GM19025 (cell line): ENCODE measurements at regions not wholly inside any gene's neighbourhood (a gene's known extent, or its start where the extent isn't known, plus 50 kb on each side); places are given as distances from the start of the nearest gene placed in this dataset.
"Not testable (repeated sequence)": the region's sequence is repeated elsewhere in the genome, so short reads cannot be mapped to it uniquely, and the experiment has no call there.

Source experiments
- ATAC-seq: cut with Tn5 transposase; IDR thresholded peaks from one replicate; pipeline ENCODE4 v1.9.1; 2021; ENCODE audit warnings: mild to moderate bottlenecking, low read depth, moderate library complexity; ENCODE audit not compliant: unreplicated experiment

DNA sequence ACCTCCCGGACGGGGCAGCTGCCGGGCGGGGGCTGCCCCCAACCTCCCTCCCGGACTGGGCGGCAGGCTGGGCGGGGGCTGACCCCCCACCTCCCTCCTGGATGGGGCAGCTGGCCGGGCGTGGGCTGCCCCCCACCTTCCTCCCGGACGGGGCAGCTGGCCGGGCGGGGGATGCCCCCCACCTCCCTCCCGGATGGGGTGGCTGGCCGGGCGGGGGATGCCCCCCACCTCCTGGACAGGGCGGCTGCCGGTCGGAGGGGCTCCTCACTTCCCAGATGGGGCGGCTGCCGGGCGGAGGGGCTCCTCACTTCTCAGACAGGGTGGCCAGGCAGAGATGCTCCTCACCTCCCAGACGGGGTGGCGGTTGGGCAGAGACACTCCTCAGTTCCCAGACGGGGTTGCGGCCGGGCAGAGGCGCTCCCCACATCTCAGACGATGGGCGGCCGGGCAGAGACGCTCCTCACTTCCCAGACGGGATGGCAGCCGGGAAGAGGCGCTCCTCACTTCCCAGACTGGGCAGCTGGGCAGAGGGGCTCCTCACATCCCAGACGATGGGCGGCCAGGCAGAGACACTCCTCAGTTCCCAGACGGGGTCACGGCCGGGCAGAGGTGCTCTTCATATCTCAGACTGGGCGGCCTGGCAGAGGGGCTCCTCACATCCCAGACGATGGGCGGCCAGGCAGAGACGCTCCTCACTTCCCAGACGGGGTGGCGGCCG, 691.1 kb downstream of the BRINP1 start:
- ATAC-seq, result not testable (repeated sequence)

DNA sequence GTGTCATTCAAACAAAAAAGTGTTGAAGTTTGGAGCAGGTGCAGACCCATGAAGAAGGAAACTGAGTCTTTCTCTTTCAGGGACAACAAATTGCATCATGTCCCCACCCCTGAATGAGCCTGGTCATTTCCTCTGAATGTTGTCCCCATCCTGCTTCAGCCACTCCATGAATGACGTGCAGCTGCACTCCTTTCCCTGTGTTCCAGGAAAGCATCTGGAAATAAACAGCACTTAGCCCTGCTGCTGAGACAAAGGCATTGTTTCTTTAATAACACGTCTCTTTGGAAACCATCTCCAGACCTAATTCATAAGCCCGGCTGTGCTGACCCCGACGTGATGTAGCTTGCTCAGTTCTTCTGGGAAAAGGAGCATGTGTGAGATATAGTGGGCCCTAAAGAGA, 682.3 kb downstream of the BRINP1 start:
- no peak for ATAC-seq

DNA sequence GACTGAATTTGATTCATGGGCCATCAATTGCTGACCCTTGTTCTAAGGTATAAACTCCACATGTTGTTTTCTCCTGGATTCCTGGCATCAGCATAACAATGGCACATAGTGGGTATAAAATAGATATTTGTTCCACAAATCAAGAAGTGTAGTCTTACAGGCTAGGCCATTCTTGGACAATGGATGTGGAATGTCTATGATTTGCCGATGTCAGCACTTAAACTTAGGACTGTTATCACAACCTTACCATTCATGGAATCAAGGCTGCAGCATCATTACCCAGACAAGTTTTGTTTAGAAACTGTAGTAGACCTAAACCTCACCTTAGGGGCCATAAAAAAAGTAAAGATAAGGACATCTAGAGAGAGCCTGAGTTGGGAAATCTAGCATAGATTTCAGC, 680.0 kb downstream of the BRINP1 start:
- no peak for ATAC-seq

DNA sequence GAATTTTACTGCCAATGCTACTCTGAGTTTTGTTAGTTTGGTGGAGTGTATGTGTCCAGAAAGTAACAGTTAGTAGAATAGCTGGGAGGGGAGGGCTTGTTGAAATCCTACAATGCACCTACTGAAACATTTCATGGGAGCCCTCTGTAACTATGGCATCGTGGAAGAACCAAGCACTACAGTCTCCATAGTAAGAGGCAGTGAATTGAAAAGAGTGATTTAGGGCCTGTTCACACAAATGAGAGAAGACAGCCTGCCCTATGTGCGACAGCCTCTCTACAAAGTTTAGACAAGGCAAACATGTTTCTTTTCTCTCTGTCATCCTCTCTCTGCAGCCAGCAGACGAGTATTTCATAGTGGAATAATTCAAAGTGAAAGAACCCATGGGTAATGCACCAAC, 676.6 kb downstream of the BRINP1 start:
- no peak for ATAC-seq

DNA sequence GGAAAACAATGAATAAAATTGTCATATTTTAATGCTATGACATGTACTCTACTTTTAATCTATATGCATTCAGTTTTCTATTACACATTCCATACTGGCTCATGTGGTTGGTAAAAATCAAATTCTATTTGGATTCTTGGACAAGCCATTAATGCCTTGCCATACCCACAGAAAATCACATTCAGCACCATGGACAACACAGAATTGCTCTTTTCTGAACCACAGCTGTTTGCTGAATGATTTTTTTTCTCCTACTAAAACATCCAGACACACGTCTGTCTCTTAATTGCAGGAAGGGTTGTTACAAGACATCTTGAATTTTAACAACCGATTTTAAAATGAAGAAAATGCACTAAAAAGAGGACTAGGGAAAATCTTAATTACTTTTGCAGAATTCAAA, 675.6 kb downstream of the BRINP1 start:
- no peak for ATAC-seq

DNA sequence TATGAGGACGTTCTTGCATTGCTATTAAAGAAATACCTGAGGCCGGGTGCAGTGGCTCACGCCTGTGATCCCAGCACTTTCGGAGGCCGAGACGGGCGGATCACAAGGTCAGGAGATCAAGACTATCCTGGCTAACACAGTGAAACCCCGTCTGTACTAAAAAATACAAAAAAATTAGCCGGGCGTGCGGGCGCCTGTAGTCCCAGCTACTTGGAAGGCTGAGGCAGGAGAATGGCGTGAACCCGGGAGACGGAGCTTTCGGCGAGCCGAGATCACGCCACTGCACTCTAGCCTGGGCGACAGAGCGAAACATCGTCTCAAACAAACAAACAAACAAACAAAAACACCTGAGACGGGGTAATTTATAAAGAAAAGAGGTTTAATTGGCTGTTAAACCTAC, 674.0 kb downstream of the BRINP1 start:
- ATAC-seq, result not testable (repeated sequence)

DNA sequence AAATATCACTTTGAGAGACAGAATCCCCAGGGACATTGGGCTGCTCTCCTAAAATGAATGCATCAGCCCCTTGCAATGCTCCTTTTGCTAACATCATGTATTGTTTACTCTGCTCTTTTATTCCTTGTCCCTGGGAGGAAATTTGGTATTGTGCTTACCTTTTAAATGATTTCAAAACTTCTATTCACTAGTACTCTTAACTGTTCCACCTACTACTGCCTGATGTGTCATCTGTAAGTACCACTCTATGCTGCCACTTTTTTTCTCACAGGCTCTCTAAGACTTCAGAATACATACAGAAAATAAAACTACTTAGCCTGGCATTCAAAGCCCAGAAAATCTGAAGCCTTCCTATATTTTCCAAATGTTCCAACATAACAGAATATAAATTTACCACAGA, 667.2 kb downstream of the BRINP1 start:
- ATAC-seq, result no peak

DNA sequence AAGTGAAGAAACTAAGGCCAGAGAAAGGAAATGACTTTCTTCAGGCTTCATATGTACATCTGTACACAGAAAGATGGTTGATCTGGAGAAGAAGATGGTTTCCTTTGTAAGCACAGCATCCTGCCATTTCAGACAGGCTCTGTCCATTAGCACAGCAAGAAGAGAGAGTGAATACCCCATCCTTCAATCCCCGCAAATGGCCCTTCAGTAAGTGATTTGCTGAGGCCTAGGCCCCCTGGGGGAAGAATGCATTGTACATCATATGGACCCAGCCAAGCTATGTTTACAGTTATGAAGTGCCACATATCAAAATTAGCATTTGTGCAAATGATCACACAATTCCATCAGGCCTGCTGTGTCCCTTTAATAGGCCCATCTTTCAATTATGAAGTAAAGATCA, 657.4 kb downstream of the BRINP1 start:
- ATAC-seq, result no peak

DNA sequence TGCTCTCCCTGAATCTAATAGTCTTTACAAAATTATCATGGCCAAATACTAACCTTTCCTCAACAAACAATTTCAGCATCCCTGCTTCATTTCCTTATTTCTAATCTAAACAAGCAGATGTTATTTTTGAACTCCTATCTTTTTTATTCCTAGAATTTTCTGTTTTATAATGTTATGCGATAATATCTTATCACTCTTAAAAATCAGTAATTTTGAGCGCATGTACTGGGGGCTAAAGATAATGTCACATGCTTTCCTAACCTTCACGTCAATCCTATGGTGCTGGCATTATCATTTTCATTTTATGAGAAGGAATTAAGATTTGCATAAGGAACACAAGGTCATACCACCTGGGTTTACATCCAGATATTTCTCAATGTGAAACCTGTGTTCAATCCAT, 648.0 kb downstream of the BRINP1 start:
- ATAC-seq, result no peak

DNA sequence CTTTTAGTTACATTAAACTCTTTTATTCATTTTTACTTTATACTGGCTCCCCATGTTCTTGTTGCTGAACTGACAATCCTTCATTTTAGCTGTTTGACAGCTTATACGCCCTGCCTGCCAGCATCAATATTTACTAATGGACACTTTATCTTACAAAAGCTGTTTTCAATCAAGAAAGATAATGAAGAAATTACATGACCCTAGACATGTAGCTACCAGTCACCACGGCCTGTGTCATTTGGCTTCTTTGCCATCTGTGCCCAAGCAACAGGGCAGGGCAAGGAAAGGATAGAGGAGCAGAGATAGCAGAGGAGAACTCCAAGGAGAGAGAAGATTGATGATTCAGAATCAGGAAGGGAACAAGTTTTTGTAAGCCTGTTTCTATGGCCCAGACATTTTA, 647.3 kb downstream of the BRINP1 start:
- no peak for ATAC-seq

DNA sequence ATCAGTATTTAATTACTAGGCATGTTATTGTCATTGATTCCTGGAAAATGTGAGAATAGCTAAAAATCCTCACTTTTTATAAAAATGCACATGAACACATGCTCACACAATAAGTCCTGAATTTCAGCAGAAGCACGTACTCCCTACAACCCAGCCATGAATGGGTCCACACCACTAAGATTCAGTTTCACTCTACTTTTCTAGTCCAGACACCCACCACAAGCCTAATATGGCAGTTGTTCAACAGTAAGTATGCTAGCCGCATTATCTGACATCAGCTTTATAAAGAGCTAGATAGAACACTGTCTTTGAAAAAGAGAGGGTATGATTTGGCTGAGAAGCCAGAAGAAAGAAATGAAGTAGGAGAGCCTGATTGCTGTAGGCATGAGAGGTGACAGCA, 639.3 kb downstream of the BRINP1 start:
- no peak for ATAC-seq

DNA sequence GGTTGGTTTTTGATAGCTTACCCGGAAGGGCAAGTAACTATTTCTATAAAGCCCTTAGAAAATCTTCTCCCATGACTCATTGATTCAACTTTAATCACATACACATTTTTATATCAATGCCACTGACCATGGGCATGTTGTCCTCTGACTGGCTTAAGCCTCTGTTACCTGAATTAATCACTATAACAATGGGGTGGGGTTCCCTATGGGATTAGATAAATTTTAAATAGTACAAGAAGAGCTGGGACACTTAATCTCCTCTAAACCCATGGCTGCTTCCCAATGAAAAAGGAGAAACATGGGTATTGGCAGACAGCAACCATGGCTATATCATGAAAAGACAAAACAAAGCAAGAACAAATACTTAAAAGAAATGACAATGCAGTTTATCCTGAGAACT, 636.2 kb downstream of the BRINP1 start:
- ATAC-seq, result no peak

DNA sequence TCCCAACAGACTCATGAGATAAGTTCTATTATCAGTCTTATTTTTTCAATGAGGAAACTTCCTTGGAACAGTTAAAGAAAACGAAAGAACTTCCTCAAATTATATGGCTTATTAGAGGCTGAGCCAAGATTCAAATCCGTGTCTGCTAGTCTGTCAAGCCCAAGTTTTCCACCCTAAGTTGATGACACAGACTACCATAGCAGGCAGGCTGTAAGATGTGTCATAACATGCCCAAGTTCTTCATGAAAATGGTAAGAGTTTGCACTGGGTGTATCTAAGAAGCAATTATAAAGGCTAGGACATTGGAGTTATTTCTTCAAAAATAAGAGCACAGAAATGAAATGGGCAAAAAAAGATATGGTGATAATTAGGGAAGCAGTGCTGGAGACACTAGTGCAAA, 634.5 kb downstream of the BRINP1 start:
- ATAC-seq, result no peak

DNA sequence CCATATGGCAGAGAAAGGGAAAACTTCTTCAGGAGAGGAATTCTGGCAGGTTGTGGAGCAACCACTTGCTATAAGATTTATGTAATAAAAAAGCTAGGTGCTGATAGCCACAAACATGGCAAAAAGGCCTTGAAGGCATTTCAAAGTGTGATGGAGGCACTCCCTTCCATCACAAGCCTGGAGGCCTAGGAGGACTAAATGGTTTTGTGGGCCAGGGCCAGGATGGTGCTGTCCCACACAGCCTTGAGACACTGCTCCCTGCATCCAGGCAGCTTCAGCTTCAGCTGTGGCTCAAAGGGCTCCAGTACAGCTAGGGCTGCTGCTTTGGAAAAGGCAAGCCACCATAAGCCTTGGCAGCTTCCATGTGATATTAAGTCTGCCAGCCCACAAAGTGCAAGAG, 632.8 kb downstream of the BRINP1 start:
- no peak for ATAC-seq

DNA sequence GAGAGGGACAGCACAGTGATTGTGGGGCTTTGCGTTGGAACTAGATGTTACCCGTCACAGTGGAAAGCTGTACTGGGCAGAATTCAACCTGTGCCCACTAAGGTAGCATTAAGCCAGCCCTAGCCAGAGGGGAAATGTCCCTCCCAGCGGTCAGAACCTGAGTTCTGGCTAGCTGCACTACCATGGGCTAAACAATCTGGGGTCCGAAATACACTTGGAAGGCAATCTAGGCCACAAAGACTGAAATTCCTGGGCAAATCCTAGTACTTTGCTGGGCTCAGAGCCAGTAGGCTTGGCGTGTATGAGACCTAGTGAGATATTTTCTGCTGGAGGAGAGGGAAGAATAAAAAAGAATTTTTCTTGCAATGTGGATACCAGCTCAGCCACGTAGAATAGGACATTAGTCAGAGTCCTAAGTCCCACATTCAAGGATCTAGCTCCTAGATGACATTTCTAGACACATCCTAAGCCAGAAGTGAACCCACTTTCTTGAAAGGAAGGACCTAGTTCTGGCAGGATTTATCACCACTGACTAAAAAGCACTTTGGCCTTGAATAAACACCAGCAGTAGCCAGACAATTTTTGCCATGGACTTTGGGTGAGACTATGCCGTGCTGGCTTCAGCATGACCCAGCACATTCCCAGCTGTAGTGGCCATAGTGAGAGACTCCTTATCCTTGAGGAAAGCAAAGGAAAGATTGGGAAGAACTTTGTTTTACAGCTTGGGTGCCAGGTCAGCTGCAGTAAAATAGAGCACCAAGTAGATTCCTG, 618.0 kb downstream of the BRINP1 start:
- ATAC-seq, result no peak

DNA sequence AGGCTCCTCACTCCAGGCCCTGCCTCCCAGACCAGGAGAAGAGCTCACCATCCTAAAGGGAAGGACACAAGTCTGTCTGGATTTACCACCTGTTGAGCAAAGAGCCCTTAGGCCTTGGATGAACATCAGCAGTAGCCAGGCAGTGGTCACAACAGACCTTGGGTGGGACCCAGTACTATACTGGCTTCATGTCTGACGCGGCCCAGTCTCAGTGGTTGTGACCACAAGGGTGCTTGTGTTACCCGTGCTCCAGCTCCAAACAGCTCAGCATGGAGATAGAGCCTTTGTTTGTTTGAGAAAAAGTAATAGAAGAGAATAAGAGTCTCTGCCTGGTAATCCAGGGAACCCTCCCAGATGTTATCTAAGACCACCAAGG, 617.4 kb downstream of the BRINP1 start:
- ATAC-seq, result no peak

DNA sequence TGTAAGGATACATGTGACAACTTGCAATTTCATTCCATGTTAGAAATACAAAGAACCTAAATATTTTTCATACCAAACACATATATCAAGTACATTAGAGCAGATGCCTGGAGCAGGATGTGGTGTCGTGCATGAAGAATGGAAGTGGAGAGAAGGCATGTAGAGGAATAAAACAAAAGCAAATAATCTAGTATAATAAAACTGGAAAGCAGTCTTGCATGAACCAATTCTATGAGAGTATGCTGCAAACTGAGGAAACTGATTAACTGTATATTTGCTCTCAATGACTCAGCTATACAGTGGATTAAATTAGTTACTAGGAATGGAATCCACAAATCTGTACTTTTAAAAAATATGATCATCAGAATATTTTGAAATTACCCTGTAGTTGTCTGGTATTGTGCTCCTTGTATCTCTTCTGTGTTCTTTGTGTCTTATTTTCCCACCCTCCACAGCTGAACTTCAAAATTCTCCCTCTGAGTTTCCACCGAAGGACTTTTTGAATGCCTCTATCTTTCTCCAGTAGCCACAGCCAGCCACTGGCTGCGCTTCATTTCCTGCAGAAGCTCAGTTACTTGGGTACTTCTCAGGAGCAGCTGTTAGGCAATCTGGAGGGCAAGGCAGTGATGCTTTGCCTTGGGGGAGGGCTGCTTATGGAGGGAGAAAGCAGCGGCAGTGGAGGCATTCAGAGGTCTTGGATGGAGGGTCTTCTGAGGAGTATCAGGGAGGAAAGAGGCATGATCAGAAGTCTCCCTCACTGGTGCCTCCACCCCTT, 608.0 kb downstream of the BRINP1 start:
- ATAC-seq, result no peak

DNA sequence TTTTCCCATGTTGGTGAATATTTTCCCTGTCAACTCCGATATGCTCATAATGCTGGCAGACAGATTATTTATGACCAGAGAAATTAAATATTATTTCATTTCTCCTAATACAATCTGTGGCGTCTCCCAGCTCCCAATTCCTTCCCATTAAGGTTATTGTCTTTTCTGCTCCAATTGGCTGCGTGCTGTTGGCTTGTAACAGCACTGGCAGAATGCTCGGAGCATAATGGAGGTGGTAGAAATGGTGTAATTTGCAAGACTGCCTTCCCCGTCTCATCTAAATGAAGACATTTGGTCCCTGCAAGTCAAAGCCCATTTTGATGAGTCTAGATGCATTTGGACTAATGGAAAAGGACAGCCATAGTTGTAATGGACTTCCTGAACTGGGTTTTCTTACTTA, 601.7 kb downstream of the BRINP1 start:
- ATAC-seq, result no peak

DNA sequence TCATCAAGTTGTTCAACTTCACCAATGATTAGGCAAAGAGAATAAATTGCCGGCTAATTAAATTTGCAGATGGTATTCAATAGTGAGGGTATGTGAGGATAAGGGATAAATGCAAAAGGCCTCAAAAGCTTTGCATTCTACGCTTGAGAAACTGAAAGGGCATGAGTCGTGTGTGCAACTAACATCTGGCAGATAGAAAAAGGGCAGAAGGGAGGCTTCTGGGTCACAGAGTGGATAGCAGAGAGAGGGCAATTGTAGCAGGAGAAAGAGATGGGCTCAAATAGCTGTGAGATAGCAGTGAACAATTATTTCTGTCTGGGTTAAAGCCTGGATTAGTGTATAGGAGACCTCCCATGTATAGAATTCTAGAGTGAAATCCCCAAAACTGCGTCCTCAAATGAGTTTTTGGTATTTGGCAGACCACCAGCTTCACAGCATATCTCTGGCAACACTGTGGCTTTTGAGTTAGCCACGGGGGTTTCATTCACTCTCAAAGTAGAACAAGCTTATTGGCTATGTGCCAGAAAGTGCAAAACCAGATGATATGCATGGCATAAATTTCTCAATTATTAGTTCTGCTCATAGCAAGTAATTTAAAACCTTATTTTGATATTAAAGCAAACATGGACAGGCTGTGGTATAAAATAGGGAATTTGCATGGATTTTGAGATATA, 586.3 kb downstream of the BRINP1 start:
- no peak for ATAC-seq

DNA sequence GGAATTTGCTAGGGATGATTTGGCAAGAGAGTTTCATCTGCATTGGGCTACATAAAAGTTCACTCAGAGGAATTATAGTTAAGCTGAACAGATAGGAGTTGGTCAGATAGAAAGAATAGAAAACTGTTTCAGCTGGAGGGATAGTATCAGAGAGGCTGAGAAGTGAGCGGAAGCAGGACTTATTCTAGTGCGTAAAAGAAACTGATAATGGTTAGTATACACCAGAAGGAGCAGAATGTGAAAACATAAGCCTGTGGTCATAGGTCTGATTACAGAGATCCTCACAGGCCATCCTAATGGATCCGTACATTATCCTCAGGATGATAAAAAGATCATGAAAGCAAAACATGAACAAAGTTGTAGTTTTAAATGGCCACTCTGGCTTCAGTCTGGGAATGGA, 585.2 kb downstream of the BRINP1 start:
- no peak for ATAC-seq

DNA sequence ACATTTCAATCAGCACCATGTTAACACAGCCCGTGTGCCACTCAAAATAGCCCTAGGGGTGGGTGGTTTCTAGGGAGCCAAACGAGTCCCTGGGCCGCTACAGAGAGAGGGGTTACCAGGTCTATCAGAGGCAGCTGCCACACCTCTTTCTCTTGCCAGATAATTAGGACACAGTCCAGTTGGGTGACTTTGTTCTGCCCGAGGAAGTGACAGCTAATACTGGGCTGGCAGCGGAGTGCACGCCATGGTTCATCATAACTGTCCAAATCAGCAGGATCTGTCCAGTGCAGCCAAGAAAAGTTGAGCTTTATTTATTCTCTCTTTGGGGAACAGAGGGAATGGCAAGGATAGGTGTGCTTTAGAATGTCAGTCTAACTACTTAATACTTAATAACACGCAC, 583.8 kb downstream of the BRINP1 start:
- no peak for ATAC-seq
